HCT116 (cell line): ENCODE measurements at regions not wholly inside any gene's neighbourhood (a gene's known extent, or its start where the extent isn't known, plus 50 kb on each side); places are given as distances from the start of the nearest gene placed in this dataset.

Source experiments
- ATAC-seq: fragments of 200-7000 bp; cut with Tn5 transposase; 2 replicates; pipeline ENCODE4 v1.9.1; 2020; ENCODE audit warnings: mild to moderate bottlenecking, moderate library complexity
- BruUV-seq: library from RNA; stranded (reverse); fragments of 400-500 nt; replicated peaks from 2 replicates; lab custom pipeline; 2021; lab: Mats Ljungman, UMichigan
- CTCF ChIA-PET: fragments of 300-600 bp; sonication (Branson Sonifier 250); formaldehyde crosslinking; loops from one replicate; lab custom pipeline; 2021; ENCODE audit warnings: antibody characterized with exemption; lab: Charles Lee
- POLR2A ChIA-PET: fragments of 300-600, 350-600 bp; sonication (Branson Sonifier 250); formaldehyde crosslinking; loops from one replicate; lab custom pipeline; 2021; ENCODE audit warnings: antibody characterized with exemption; lab: Charles Lee
- RAD21 ChIA-PET, 2 experiments: fragments of 300-600 bp; sonication (Branson Sonifier 250); formaldehyde crosslinking; loops; one replicate each; lab custom pipeline; 2023; ENCODE audit warnings: low total read pairs in 2 of 2; ENCODE audit not compliant: uncharacterized antibody in 2 of 2, unreplicated experiment in 2 of 2, low non-redundant PET in 1 of 2; lab: Charles Lee
- DNase-seq: peaks from one replicate; pipeline ENCODE4 v3.0.0-alpha.2; 2010; ENCODE audit warnings: low read depth, low spot score
- H2AFZ ChIP-seq: fragments of 200-600 bp; shearing (Covaris generic), sonication (generic); 2 replicates; pipeline ENCODE4 v1.6.1; 2017; ENCODE audit warnings: low read depth, mixed run types, mixed read lengths, antibody characterized with exemption, low read length; ENCODE audit not compliant: poor library complexity, severe bottlenecking
- H3K27ac ChIP-seq: 2 replicates; pipeline ENCODE4 v1.5.1; 2012; ENCODE audit warnings: low read depth, low read length
- H3K27me3 ChIP-seq: fragments of 200-600 bp; sonication (generic); 2 replicates; pipeline ENCODE4 v1.6.1; 2016; ENCODE audit warnings: mixed run types, low read length, mixed read lengths; ENCODE audit not compliant: insufficient read depth
- H3K36me3 ChIP-seq, 2 experiments: fragments of 200-500 bp in 1 of 2; fragments of 200-600 bp in 1 of 2; sonication (Bioruptor generic) in 1 of 2; sonication (generic) in 1 of 2; 2 replicates each; pipeline versions ENCODE4 v1.5.1 to v1.6.1; 2014 to 2016; ENCODE audit warnings: low read length in 2 of 2, inconsistent platforms in 1 of 2, mixed read lengths in 1 of 2, mixed run types in 1 of 2; ENCODE audit not compliant: insufficient read depth in 2 of 2, control insufficient read depth in 1 of 2
- H3K4me1 ChIP-seq, 2 experiments: fragments of 200-600 bp in 1 of 2; sonication (generic) in 1 of 2; 2 replicates each; pipeline versions ENCODE4 v1.5.1 to v1.6.1; 2012 to 2017; ENCODE audit warnings: low read length in 2 of 2, inconsistent platforms in 1 of 2, mild to moderate bottlenecking in 1 of 2, mixed read lengths in 1 of 2, mixed run types in 1 of 2, moderate library complexity in 1 of 2; ENCODE audit not compliant: insufficient read depth in 2 of 2, control insufficient read depth in 1 of 2
- H3K4me2 ChIP-seq: fragments of 200-600 bp; sonication (generic); 2 replicates; pipeline ENCODE4 v1.6.1; 2017; ENCODE audit warnings: mixed run types, low read length, mixed read lengths
- H3K4me3 ChIP-seq, 2 experiments: fragments of 200-600 bp in 1 of 2; sonication (generic) in 1 of 2; replicated peaks in 1 of 2; 2 replicates each; pipeline ENCODE4 v1.5.1; 2011 to 2016; ENCODE audit warnings: low read length in 2 of 2, control low read depth in 1 of 2, low read depth in 1 of 2, mild to moderate bottlenecking in 1 of 2, mixed read lengths in 1 of 2, mixed run types in 1 of 2
- H3K79me2 ChIP-seq: fragments of 200-600 bp; sonication (generic); 2 replicates; pipeline ENCODE4 v1.6.1; 2017; ENCODE audit warnings: mild to moderate bottlenecking, mixed run types, low read length, moderate library complexity, mixed read lengths; ENCODE audit not compliant: insufficient read depth
- H3K9ac ChIP-seq: fragments of 200-600 bp; sonication (generic); 2 replicates; pipeline ENCODE4 v1.6.1; 2016; ENCODE audit warnings: low read length, mixed read lengths
- H3K9me2 ChIP-seq: fragments of 200-600 bp; sonication (generic), shearing (Covaris generic); 2 replicates; pipeline ENCODE4 v1.6.1; 2017; ENCODE audit warnings: mixed run types, mild to moderate bottlenecking, moderate library complexity; ENCODE audit not compliant: insufficient read depth
- H3K9me3 ChIP-seq, 2 experiments: fragments of 200-500 bp in 1 of 2; fragments of 200-600 bp in 1 of 2; sonication (Bioruptor generic) in 1 of 2; sonication (generic) in 1 of 2; 2 replicates each; pipeline ENCODE4 v1.6.1; 2014 to 2017; ENCODE audit warnings: low read length in 2 of 2, mixed read lengths in 2 of 2, inconsistent platforms in 1 of 2, low read depth in 1 of 2, mild to moderate bottlenecking in 1 of 2, mixed run types in 1 of 2, moderate library complexity in 1 of 2; ENCODE audit not compliant: control insufficient read depth in 1 of 2, insufficient read depth in 1 of 2
- H4K20me1 ChIP-seq: fragments of 200-600 bp; sonication (generic), shearing (Covaris generic); 2 replicates; pipeline ENCODE4 v1.6.1; 2017; ENCODE audit warnings: mixed run types, mild to moderate bottlenecking, moderate library complexity; ENCODE audit not compliant: insufficient read depth
- ATF3 ChIP-seq: IDR thresholded peaks from 2 replicates; pipeline ENCODE4 v1.6.1; 2012
- CEBPB ChIP-seq: IDR thresholded peaks from 2 replicates; pipeline ENCODE4 v1.6.1; 2012; ENCODE audit warnings: low read depth
- CTCF ChIP-seq, 3 experiments: fragments of 200-600 bp in 1 of 3; sonication (generic) in 1 of 3; IDR thresholded peaks in 2 of 3; conservative IDR thresholded peaks in 1 of 3; 2 replicates each; pipeline ENCODE4 v1.5.1; 2012 to 2017; ENCODE audit warnings: low read depth in 2 of 3, low read length in 2 of 3, antibody characterized with exemption in 1 of 3, borderline replicate concordance in 1 of 3, control low read depth in 1 of 3, mild to moderate bottlenecking in 1 of 3, mixed read lengths in 1 of 3, mixed run types in 1 of 3, moderate library complexity in 1 of 3; ENCODE audit not compliant: insufficient read depth in 1 of 3
- EGR1 ChIP-seq: IDR thresholded peaks from 2 replicates; pipeline ENCODE4 v1.6.1; 2012; ENCODE audit warnings: low read depth
- ELF1 ChIP-seq: IDR thresholded peaks from 2 replicates; pipeline ENCODE4 v1.6.1; 2012; ENCODE audit warnings: low read depth, borderline replicate concordance
- EZH2 ChIP-seq: fragments of 200-600 bp; sonication (generic); IDR thresholded peaks from 2 replicates; pipeline ENCODE4 v1.6.1; 2017; ENCODE audit warnings: antibody characterized with exemption, mixed run types
- EZH2phosphoT487 ChIP-seq: fragments of 200-600 bp; IDR thresholded peaks from 2 replicates; pipeline ENCODE4 v1.6.1; 2018; ENCODE audit warnings: antibody characterized with exemption, borderline replicate concordance
- FOSL1 ChIP-seq: IDR thresholded peaks from 2 replicates; pipeline ENCODE4 v1.6.1; 2012; ENCODE audit warnings: low read depth
- JUND ChIP-seq: IDR thresholded peaks from 2 replicates; pipeline ENCODE4 v1.6.1; 2012
- POLR2A ChIP-seq: IDR thresholded peaks from 2 replicates; pipeline ENCODE4 v1.7.0; 2011; ENCODE audit warnings: borderline replicate concordance; ENCODE audit not compliant: insufficient read depth, insufficient read length; ENCODE audit errors: extremely low read depth
- POLR2AphosphoS5 ChIP-seq: IDR thresholded peaks from 2 replicates; pipeline ENCODE4 v1.6.1; 2011; ENCODE audit warnings: mild to moderate bottlenecking, low read depth, low read length, moderate library complexity
- REST ChIP-seq: IDR thresholded peaks from 2 replicates; pipeline ENCODE4 v1.6.1; 2012; ENCODE audit warnings: low read depth
- SP1 ChIP-seq: IDR thresholded peaks from 2 replicates; pipeline ENCODE4 v1.6.1; 2012; ENCODE audit warnings: low read depth
- SRF ChIP-seq: IDR thresholded peaks from 2 replicates; pipeline ENCODE4 v1.6.1; 2012; ENCODE audit warnings: low read depth
- TCF7L2 ChIP-seq: IDR thresholded peaks from 2 replicates; pipeline ENCODE4 v1.7.0; 2011; ENCODE audit warnings: borderline replicate concordance, inconsistent platforms; ENCODE audit not compliant: insufficient read depth, insufficient read length; ENCODE audit errors: extremely low read depth
- YY1 ChIP-seq: IDR thresholded peaks from 2 replicates; pipeline ENCODE4 v1.6.1; 2011; ENCODE audit warnings: low read length, low read depth, moderate library complexity, mild to moderate bottlenecking; ENCODE audit not compliant: insufficient replicate concordance; ENCODE audit errors: extremely low read depth
- ZBTB33 ChIP-seq: IDR thresholded peaks from 2 replicates; pipeline ENCODE4 v1.6.1; 2011; ENCODE audit warnings: mild to moderate bottlenecking, low read length, moderate library complexity; ENCODE audit not compliant: insufficient replicate concordance; ENCODE audit errors: extremely low read depth
- ZNF274 ChIP-seq: fragments of 200-500 bp; sonication (Bioruptor generic); IDR thresholded peaks from 2 replicates; pipeline ENCODE4 v1.6.1; 2014; ENCODE audit warnings: mild to moderate bottlenecking, low read depth, low read length, inconsistent platforms
- intact Hi-C: fragments of 100-400 bp; cut with micrococcal nuclease; formaldehyde crosslinking; loops from 2 replicates; pipeline ENCODE4 v1.10.0; 2022

- CTCF ChIA-PET, result no interaction called here
- Histone ChIP-seq H3K79me2 (no peaks in the 10 kb centered on the region), H3K27ac (no peak overlapping the region), H3K27me3 (no peaks in the 10 kb centered on the region), H4K20me1 (no peaks in the 10 kb centered on the region), H3K9me2 (no peaks in the 10 kb centered on the region; the same call in 1 of the 2 replicates), H3K9ac (no peak overlapping the region), H3K9me3 (no peaks in the 10 kb centered on the region; a peak in 1 of 4 replicates), H2AFZ (peak overlapping the region; percentile 24), H3K36me3 (no peaks in the 10 kb centered on the region), H3K4me2 (peak overlapping the region; percentile 42), H3K4me3 (no peak overlapping the region), H3K4me1 (peaks cover 0 to 10% of the 10 kb centered on the region in 2 experiments; a peak in 2 of 4 replicates)
- DNase-seq (no peak), ATAC-seq (peak; percentile 17; the same call in 1 of the 2 replicates)
- intact Hi-C loops, result no loop called here
- TF ChIP-seq EZH2phosphoT487, result no peak
- no peak for TF ChIP-seq ZBTB33
- TF ChIP-seq FOSL1, result no peak
- no peak for TF ChIP-seq POLR2A
- TF ChIP-seq ELF1, result no peak
- no peak for TF ChIP-seq REST
- no peak for TF ChIP-seq YY1
- no peak for TF ChIP-seq POLR2AphosphoS5
- no peak for TF ChIP-seq SRF
- no peak for TF ChIP-seq EZH2
- no peak for TF ChIP-seq ZNF274
- no peak for TF ChIP-seq JUND
- TF ChIP-seq CTCF (IDR thresholded peaks at IDR 0.05 in 2 of 3, conservative IDR thresholded peaks at IDR 0.05 in 1 of 3; ENCODE audit: borderline replicate concordance in 1 of 3, insufficient read depth in 1 of 3, low read depth in 2 of 3, low read length in 2 of 3), result no peak
- no peak for TF ChIP-seq TCF7L2
- TF ChIP-seq SP1, result no peak
- no peak for TF ChIP-seq EGR1
- no peak for TF ChIP-seq ATF3
- no peak for TF ChIP-seq CEBPB
- POLR2A ChIA-PET, result no interaction called here
- no TSS peak for BruUV-seq
- RAD21 ChIA-PET, result no interaction called here
Observed at GRCh38 chr4:114076899-114077570, 97.6 kb upstream of the ARSJ start.
